ENCODE measurements at regions not wholly inside any gene's neighbourhood (a gene's known extent, or its start where the extent isn't known, plus 50 kb on each side); places are given as distances from the start of the nearest gene placed in this dataset.
A peak's percentile ranks its signal among the peaks of the same experiment; 100 is the strongest.

DNA sequence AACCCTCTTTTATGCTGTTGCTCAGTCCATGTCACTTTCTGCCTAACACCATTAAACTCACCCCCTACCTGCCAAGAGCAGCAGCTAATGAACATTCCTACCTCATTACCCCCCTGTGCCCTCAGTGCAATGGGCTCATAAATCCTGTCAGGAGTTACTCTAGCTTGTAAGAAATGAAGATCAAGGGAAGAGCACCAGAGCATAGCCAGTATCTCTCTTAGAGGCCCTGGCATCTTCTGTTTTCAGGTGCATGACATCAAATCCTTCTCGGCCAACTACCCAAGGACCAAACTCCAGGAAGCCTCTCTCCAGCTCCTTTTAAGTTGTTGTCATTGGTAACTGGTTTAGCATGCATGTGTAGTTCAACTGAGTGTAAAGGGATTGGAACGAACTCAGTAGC lies 75.1 kb downstream of the FOXI2 start:
- no TSS peak for BruUV-seq (replicated peaks)
- no peak for DNase-seq
- Histone ChIP-seq H3K9me2 (ENCODE audit: insufficient read depth) (no peaks in the 10 kb centered on the region), H2AFZ (no peak overlapping the region), H3K36me3 (ENCODE audit: low read depth) (no peaks in the 10 kb centered on the region), H3K9me3 (ENCODE audit: insufficient read depth, low read depth) (no peaks in the 10 kb centered on the region), H3F3A (ENCODE audit: insufficient read depth, low read depth) (no peaks in the 10 kb centered on the region), H4K20me1 (ENCODE audit: insufficient read depth) (no peaks in the 10 kb centered on the region), H3K4me2 (no peak overlapping the region), H3K4me1 (replicated peaks; ENCODE audit: insufficient read depth) (no peaks in the 10 kb centered on the region), H3K4me3 (no peak overlapping the region), H3K79me2 (ENCODE audit: low read depth) (no peaks in the 10 kb centered on the region), H3K27ac (no peak overlapping the region), H3K27me3 (ENCODE audit: insufficient read depth, low read depth) (peaks cover 11% of the 10 kb centered on the region; the same call in 1 of the 2 replicates)
- TF ChIP-seq, protein P1, sequence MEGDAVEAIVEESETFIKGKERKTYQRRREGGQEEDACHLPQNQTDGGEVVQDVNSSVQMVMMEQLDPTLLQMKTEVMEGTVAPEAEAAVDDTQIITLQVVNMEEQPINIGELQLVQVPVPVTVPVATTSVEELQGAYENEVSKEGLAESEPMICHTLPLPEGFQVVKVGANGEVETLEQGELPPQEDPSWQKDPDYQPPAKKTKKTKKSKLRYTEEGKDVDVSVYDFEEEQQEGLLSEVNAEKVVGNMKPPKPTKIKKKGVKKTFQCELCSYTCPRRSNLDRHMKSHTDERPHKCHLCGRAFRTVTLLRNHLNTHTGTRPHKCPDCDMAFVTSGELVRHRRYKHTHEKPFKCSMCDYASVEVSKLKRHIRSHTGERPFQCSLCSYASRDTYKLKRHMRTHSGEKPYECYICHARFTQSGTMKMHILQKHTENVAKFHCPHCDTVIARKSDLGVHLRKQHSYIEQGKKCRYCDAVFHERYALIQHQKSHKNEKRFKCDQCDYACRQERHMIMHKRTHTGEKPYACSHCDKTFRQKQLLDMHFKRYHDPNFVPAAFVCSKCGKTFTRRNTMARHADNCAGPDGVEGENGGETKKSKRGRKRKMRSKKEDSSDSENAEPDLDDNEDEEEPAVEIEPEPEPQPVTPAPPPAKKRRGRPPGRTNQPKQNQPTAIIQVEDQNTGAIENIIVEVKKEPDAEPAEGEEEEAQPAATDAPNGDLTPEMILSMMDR (conservative IDR thresholded peaks at IDR 0.05), result no peak
- TF ChIP-seq EZH2 (IDR thresholded peaks at IDR 0.05; ENCODE audit: low read depth), result no peak
- intact Hi-C loops (cut with micrococcal nuclease; ENCODE audit: unreplicated experiment), result no loop called here
- ChIA-PET CTCF (no interaction called here), POLR2A (ENCODE audit: unreplicated experiment) (no interaction called here)

DNA sequence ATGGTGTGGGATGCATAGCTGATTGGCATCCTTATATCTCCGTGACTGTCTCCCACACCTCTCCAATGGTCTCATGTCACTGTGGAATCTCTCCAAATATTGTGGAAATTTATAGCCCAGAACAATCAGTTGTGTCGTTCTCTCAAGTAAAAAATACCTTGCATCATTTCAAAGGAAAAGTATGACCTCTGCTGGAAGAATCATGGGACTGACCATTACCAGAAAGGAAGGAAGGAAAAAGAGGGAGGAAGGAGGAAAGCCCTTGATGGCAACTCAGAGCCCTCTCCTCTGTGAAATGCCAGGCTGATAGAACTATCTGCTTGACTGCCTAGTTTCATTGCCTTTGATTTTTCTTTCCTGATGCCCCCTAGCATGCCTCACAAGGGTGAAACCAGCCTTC lies 76.3 kb downstream of the FOXI2 start:
- Histone ChIP-seq H3K4me1 (replicated peaks; ENCODE audit: insufficient read depth) (no peaks in the 10 kb centered on the region), H3K79me2 (ENCODE audit: low read depth) (no peaks in the 10 kb centered on the region), H4K20me1 (ENCODE audit: insufficient read depth) (no peaks in the 10 kb centered on the region), H3K4me2 (no peak overlapping the region), H3K9me2 (ENCODE audit: insufficient read depth) (no peaks in the 10 kb centered on the region), H3F3A (ENCODE audit: insufficient read depth, low read depth) (no peaks in the 10 kb centered on the region), H3K9me3 (ENCODE audit: insufficient read depth, low read depth) (no peaks in the 10 kb centered on the region), H3K36me3 (ENCODE audit: low read depth) (no peaks in the 10 kb centered on the region), H3K4me3 (no peak overlapping the region), H3K27ac (no peak overlapping the region), H3K27me3 (ENCODE audit: insufficient read depth, low read depth) (no peaks in the 10 kb centered on the region; the same call in 1 of the 2 replicates), H2AFZ (no peak overlapping the region)
- TF ChIP-seq, protein P1 (conservative IDR thresholded peaks at IDR 0.05), result peak; percentile 19; the same call in 1 of the 2 replicates
- no peak for TF ChIP-seq EZH2 (IDR thresholded peaks at IDR 0.05; ENCODE audit: low read depth)
- BruUV-seq (replicated peaks), result no TSS peak
- intact Hi-C loops (cut with micrococcal nuclease; ENCODE audit: unreplicated experiment), result no loop called here
- POLR2A ChIA-PET (ENCODE audit: unreplicated experiment), result no interaction called here
- CTCF ChIA-PET, result no interaction called here
- no peak for DNase-seq

DNA sequence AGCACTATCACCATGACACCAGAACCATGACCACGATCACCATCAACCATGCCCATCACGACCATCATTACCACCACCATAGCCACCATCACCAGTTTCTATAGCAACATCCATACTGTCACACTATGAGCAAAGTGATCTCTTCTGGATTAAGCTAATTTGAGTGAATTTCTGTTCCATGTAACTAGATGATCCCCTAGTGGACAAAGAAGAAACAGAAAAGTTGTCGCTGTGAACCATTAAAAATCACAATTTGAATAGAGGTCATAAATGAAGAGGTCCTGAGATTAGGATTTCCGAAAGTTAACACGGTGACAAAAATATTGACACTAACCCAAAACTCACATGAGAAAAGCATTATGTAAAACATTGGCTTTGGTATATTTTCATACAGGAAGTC lies 77.6 kb downstream of the CLRN3 start:
- intact Hi-C loops (cut with micrococcal nuclease; ENCODE audit: unreplicated experiment), result no loop called here
- Histone ChIP-seq H3K27ac (no peak overlapping the region), H3K9me3 (ENCODE audit: insufficient read depth, low read depth) (no peaks in the 10 kb centered on the region), H3K27me3 (ENCODE audit: insufficient read depth, low read depth) (no peaks in the 10 kb centered on the region), H3K4me3 (no peak overlapping the region), H3K4me2 (no peak overlapping the region), H3F3A (ENCODE audit: insufficient read depth, low read depth) (no peaks in the 10 kb centered on the region), H3K4me1 (replicated peaks; ENCODE audit: insufficient read depth) (no peaks in the 10 kb centered on the region), H4K20me1 (ENCODE audit: insufficient read depth) (no peaks in the 10 kb centered on the region), H3K36me3 (ENCODE audit: low read depth) (no peaks in the 10 kb centered on the region), H2AFZ (no peak overlapping the region), H3K79me2 (ENCODE audit: low read depth) (no peaks in the 10 kb centered on the region), H3K9me2 (ENCODE audit: insufficient read depth) (no peaks in the 10 kb centered on the region)
- no peak for DNase-seq
- CTCF ChIA-PET, result no interaction called here
- POLR2A ChIA-PET (ENCODE audit: unreplicated experiment), result no interaction called here
- BruUV-seq (replicated peaks), result no TSS peak
- TF ChIP-seq, protein P1 (conservative IDR thresholded peaks at IDR 0.05), result peak; percentile 45; the same call in 1 of the 2 replicates
- no peak for TF ChIP-seq EZH2 (IDR thresholded peaks at IDR 0.05; ENCODE audit: low read depth)

Data from PC-9 (cell line).